ENCODE measurements at regions not wholly inside any gene's neighbourhood (a gene's known extent, or its start where the extent isn't known, plus 50 kb on each side); places are given as distances from the start of the nearest gene placed in this dataset.

- Histone ChIP-seq H3K27ac (no peak overlapping the region), H3K27me3 (no peaks in the 10 kb centered on the region), H3K36me3 (replicated peaks in 1 of 2; ENCODE audit: insufficient read depth in 1 of 2, low read depth in 2 of 2) (no peaks in the 10 kb centered on the region), H3K9me3 (no peaks in the 10 kb centered on the region), H3K4me1 (no peaks in the 10 kb centered on the region), H3K4me3 (no peak overlapping the region)
- TF ChIP-seq CTCF (IDR thresholded peaks at IDR 0.05) (no peak), POLR2A (IDR thresholded peaks at IDR 0.05) (no peak)
- intact Hi-C loops (cut with DNase I): no loop called here
- DNase-seq (no peak), ATAC-seq (no peak)
- 17 to 19% methylated on average over 3 of the region's 3 CpGs for WGBS, 2 donors
These were observed 1697.7 kb downstream of the EFNB2 start for GRCh38 chr13:104837756-104838155.

GRCh38 chr13:104833221-104833620, 1702.2 kb downstream of the EFNB2 start:
- Histone ChIP-seq H3K27me3 (no peaks in the 10 kb centered on the region), H3K9me3 (no peaks in the 10 kb centered on the region), H3K27ac (no peak overlapping the region), H3K36me3 (replicated peaks in 1 of 2; ENCODE audit: insufficient read depth in 1 of 2, low read depth in 2 of 2) (no peaks in the 10 kb centered on the region), H3K4me1 (no peaks in the 10 kb centered on the region), H3K4me3 (no peak overlapping the region)
- no peak for TF ChIP-seq POLR2A (IDR thresholded peaks at IDR 0.05)
- no peak for TF ChIP-seq CTCF (IDR thresholded peaks at IDR 0.05)
- DNase-seq: no peak
- WGBS, 2 donors: 36 to 57% methylated on average over 1 of the region's 1 CpG
- ATAC-seq: no peak
- intact Hi-C loops (cut with DNase I): no loop called here

GRCh38 chr13:104832231-104832630, 1703.2 kb downstream of the EFNB2 start:
- 55 to 59% methylated on average over 4 of the region's 4 CpGs for WGBS, 2 donors
- DNase-seq (no peak), ATAC-seq (no peak)
- intact Hi-C loops (cut with DNase I): no loop called here
- TF ChIP-seq CTCF (IDR thresholded peaks at IDR 0.05) (no peak), POLR2A (IDR thresholded peaks at IDR 0.05) (no peak)
- Histone ChIP-seq H3K4me1 (no peaks in the 10 kb centered on the region), H3K27ac (no peak overlapping the region), H3K36me3 (replicated peaks in 1 of 2; ENCODE audit: insufficient read depth in 1 of 2, low read depth in 2 of 2) (no peaks in the 10 kb centered on the region), H3K4me3 (no peak overlapping the region), H3K9me3 (no peaks in the 10 kb centered on the region), H3K27me3 (no peaks in the 10 kb centered on the region)

GRCh38 chr13:104831831-104832230, 1703.6 kb downstream of the EFNB2 start:
- ATAC-seq: no peak
- no peaks in the 10 kb centered on the region for H3K9me3 ChIP-seq

More at GRCh38 chr13:104831831-104832230, 1703.6 kb downstream of the EFNB2 start:
- Histone ChIP-seq H3K36me3 (replicated peaks in 1 of 2; ENCODE audit: insufficient read depth in 1 of 2, low read depth in 2 of 2) (no peaks in the 10 kb centered on the region), H3K4me3 (no peak overlapping the region), H3K4me1 (no peaks in the 10 kb centered on the region), H3K27ac (no peak overlapping the region), H3K27me3 (no peaks in the 10 kb centered on the region)
- TF ChIP-seq POLR2A (IDR thresholded peaks at IDR 0.05) (no peak), CTCF (IDR thresholded peaks at IDR 0.05) (no peak)
- intact Hi-C loops (cut with DNase I): no loop called here
- DNase-seq: no peak
- WGBS, 2 donors: 69 to 70% methylated on average over 6 of the region's 6 CpGs
